GM12878 (cell line): ENCODE measurements at regions not wholly inside any gene's neighbourhood (a gene's known extent, or its start where the extent isn't known, plus 50 kb on each side); places are given as distances from the start of the nearest gene placed in this dataset.

ENCODE experiments used
- BHLHE40 ChIP-seq, 2 experiments: fragments of 450-650 bp in 1 of 2; IDR thresholded peaks; 2 replicates each; pipeline ENCODE4 v1.6.1; 2011 to 2017; ENCODE audit warnings: low read depth in 2 of 2, borderline replicate concordance in 1 of 2, improper control_type of control experiment in 1 of 2, low read length in 1 of 2, mild to moderate bottlenecking in 1 of 2
- CEBPB ChIP-seq, 2 experiments: fragments of 150-350 bp in 1 of 2; IDR thresholded peaks; 2 replicates each; pipeline ENCODE4 v1.6.1; 2012 to 2014; ENCODE audit warnings: low read depth in 2 of 2, low read length in 2 of 2, borderline replicate concordance in 1 of 2, inconsistent platforms in 1 of 2
- CTCF ChIP-seq, 3 experiments: IDR thresholded peaks in 2 of 3; conservative IDR thresholded peaks in 1 of 3; 2 replicates each; pipeline ENCODE4 v1.5.1; 2011; ENCODE audit warnings: low read depth in 3 of 3, low read length in 3 of 3, mild to moderate bottlenecking in 3 of 3, control low read depth in 2 of 3, moderate library complexity in 2 of 3, inconsistent platforms in 1 of 3, mixed read lengths in 1 of 3; ENCODE audit not compliant: control insufficient read depth in 2 of 3, insufficient read depth in 1 of 3; ENCODE audit errors: extremely low read depth in 1 of 3
- KDM1A ChIP-seq: fragments of 200-600 bp; sonication (generic); IDR thresholded peaks from 2 replicates; pipeline ENCODE4 v1.6.1; 2016; ENCODE audit warnings: borderline replicate concordance
- PKNOX1 ChIP-seq: fragments of 450-650 bp; IDR thresholded peaks from 2 replicates; pipeline ENCODE4 v1.6.1; 2016; ENCODE audit warnings: mild to moderate bottlenecking
- POLR2A ChIP-seq: IDR thresholded peaks from 2 replicates; pipeline ENCODE4 v1.6.1; 2011; ENCODE audit warnings: low read depth, mild to moderate bottlenecking, low read length
- RAD21 ChIP-seq: IDR thresholded peaks from 2 replicates; pipeline ENCODE4 v1.6.1; 2011; ENCODE audit warnings: mild to moderate bottlenecking, low read depth, low read length, moderate library complexity; ENCODE audit not compliant: insufficient read depth
- SMC3 ChIP-seq: IDR thresholded peaks from 2 replicates; pipeline ENCODE4 v1.6.1; 2011; ENCODE audit warnings: low read length, improper control_type of control experiment, borderline replicate concordance
- SPI1 ChIP-seq: IDR thresholded peaks from 2 replicates; pipeline ENCODE4 v1.6.1; 2011; ENCODE audit warnings: low read depth, mild to moderate bottlenecking, low read length, moderate library complexity, borderline replicate concordance; ENCODE audit not compliant: insufficient read depth
- STAT1 ChIP-seq: fragments of 450-650 bp; conservative IDR thresholded peaks from 2 replicates; pipeline ENCODE4 v1.6.1; 2014; ENCODE audit warnings: antibody characterized with exemption, mild to moderate bottlenecking
- TCF3 ChIP-seq: IDR thresholded peaks from 2 replicates; pipeline ENCODE4 v1.6.1; 2012; ENCODE audit warnings: low read depth, mild to moderate bottlenecking, low read length, borderline replicate concordance; ENCODE audit not compliant: insufficient read depth
- ZBTB4 ChIP-seq: fragments of 450-650 bp; formaldehyde crosslinking; IDR thresholded peaks from 2 replicates; pipeline ENCODE4 v1.4.0; 2022; ENCODE audit warnings: mild to moderate bottlenecking, moderate library complexity

GRCh38 chr6:21469213-21469612 lies 124.3 kb upstream of the SOX4 start:
- TF ChIP-seq BHLHE40 (IDR thresholded peaks at IDR 0.05; ENCODE audit: borderline replicate concordance in 1 of 2, low read depth in 2 of 2, low read length in 1 of 2) (no peak), SPI1 (no peak), TCF3 (no peak), PKNOX1 (no peak), STAT1 (no peak), SMC3 (no peak), KDM1A (no peak), CTCF (IDR thresholded peaks at IDR 0.05 in 2 of 3, conservative IDR thresholded peaks at IDR 0.05 in 1 of 3; ENCODE audit: control insufficient read depth in 2 of 3, extremely low read depth in 1 of 3, insufficient read depth in 1 of 3, low read depth in 3 of 3, low read length in 3 of 3) (no peak), POLR2A (no peak), RAD21 (no peak), CEBPB (IDR thresholded peaks at IDR 0.05; ENCODE audit: borderline replicate concordance in 1 of 2, low read depth in 2 of 2, low read length in 2 of 2) (no peak), ZBTB4 (CRISPR knock-in tag) (no peak)
